ENCODE measurements at regions not wholly inside any gene's neighbourhood (a gene's known extent, or its start where the extent isn't known, plus 50 kb on each side); places are given as distances from the start of the nearest gene placed in this dataset.

GRCh38 chr3:178226094-178226493 is 310.1 kb upstream of the KCNMB2 start:
- no peak overlapping the region for H3K27ac ChIP-seq
- no peaks in the 10 kb centered on the region for H3K27me3 ChIP-seq (replicated peaks in 1 of 7)
- no peak for DNase-seq
- H3K36me3 ChIP-seq: no peaks in the 10 kb centered on the region
- H3K4me1 ChIP-seq: no peaks in the 10 kb centered on the region
- peaks cover 0 to 17% (median 8%) of the 10 kb centered on the region in 8 donors for H3K9me3 ChIP-seq
- no peak for TF ChIP-seq POLR2A (IDR thresholded peaks at IDR 0.05)
- no peak for TF ChIP-seq POLR2AphosphoS5 (IDR thresholded peaks at IDR 0.05)
- no peak for TF ChIP-seq CTCF (IDR thresholded peaks at IDR 0.05 in 8 of 11, conservative IDR thresholded peaks at IDR 0.05 in 3 of 11)
- no peak overlapping the region for H3K4me3 ChIP-seq
- intact Hi-C loops (cut with DNase I; ENCODE audit: low total_unique reads): no loop called here
- 74 to 90% (median 81%) methylated on average over 2 of the region's 2 CpGs for WGBS, 5 donors

- intact Hi-C loops (cut with DNase I; ENCODE audit: low total_unique reads): no loop called here
- Histone ChIP-seq H3K4me1 (no peaks in the 10 kb centered on the region), H3K27ac (no peak overlapping the region), H3K36me3 (no peaks in the 10 kb centered on the region), H3K27me3 (replicated peaks in 1 of 7) (no peaks in the 10 kb centered on the region), H3K9me3 (peaks cover 0 to 17% (median 8%) of the 10 kb centered on the region in 8 donors), H3K4me3 (no peak overlapping the region)
- WGBS, 5 donors: 89 to 97% (median 93%) methylated on average over 3 of the region's 3 CpGs
- TF ChIP-seq POLR2AphosphoS5 (IDR thresholded peaks at IDR 0.05) (no peak), CTCF (IDR thresholded peaks at IDR 0.05 in 8 of 11, conservative IDR thresholded peaks at IDR 0.05 in 3 of 11) (no peak), POLR2A (IDR thresholded peaks at IDR 0.05) (no peak)
- DNase-seq: no peak
Observed at GRCh38 chr3:178231645-178232044, 304.6 kb upstream of the KCNMB2 start.

GRCh38 chr3:178233371-178234071 is 302.7 kb upstream of the KCNMB2 start:
- WGBS, 5 donors: 88 to 97% (median 95%) methylated on average over 5 of the region's 5 CpGs
- peaks cover 0 to 17% (median 8%) of the 10 kb centered on the region in 8 donors for H3K9me3 ChIP-seq
- intact Hi-C loops (cut with DNase I; ENCODE audit: low total_unique reads): no loop called here
- H3K27me3 ChIP-seq (replicated peaks in 1 of 7): no peaks in the 10 kb centered on the region
- no peak for DNase-seq
- H3K4me1 ChIP-seq: no peaks in the 10 kb centered on the region
- TF ChIP-seq POLR2A (IDR thresholded peaks at IDR 0.05): no peak
- no peak for TF ChIP-seq POLR2AphosphoS5 (IDR thresholded peaks at IDR 0.05)
- no peak for TF ChIP-seq CTCF (IDR thresholded peaks at IDR 0.05 in 8 of 11, conservative IDR thresholded peaks at IDR 0.05 in 3 of 11)
- no peak overlapping the region for H3K27ac ChIP-seq
- H3K36me3 ChIP-seq: no peaks in the 10 kb centered on the region
- H3K4me3 ChIP-seq: no peak overlapping the region

- DNase-seq: no peak
- Histone ChIP-seq H3K9me3 (no peaks in the 10 kb centered on the region), H3K27ac (no peak overlapping the region), H3K36me3 (no peaks in the 10 kb centered on the region), H3K4me1 (no peaks in the 10 kb centered on the region), H3K27me3 (replicated peaks in 1 of 7) (no peaks in the 10 kb centered on the region), H3K4me3 (no peak overlapping the region)
- WGBS, 5 donors: 84 to 94% (median 88%) methylated on average over 5 of the region's 5 CpGs
- intact Hi-C loops (cut with DNase I; ENCODE audit: low total_unique reads): no loop called here
- TF ChIP-seq POLR2AphosphoS5 (IDR thresholded peaks at IDR 0.05): no peak
- no peak for TF ChIP-seq POLR2A (IDR thresholded peaks at IDR 0.05)
- TF ChIP-seq CTCF (IDR thresholded peaks at IDR 0.05 in 8 of 11, conservative IDR thresholded peaks at IDR 0.05 in 3 of 11): no peak
Observed at GRCh38 chr3:178236555-178237277, 299.5 kb upstream of the KCNMB2 start.

Measured in spleen (tissue), 11 donors.